Amniotic stem cell (primary cell): ENCODE measurements at regions not wholly inside any gene's neighbourhood (a gene's known extent, or its start where the extent isn't known, plus 50 kb on each side); places are given as distances from the start of the nearest gene placed in this dataset.

ENCODE experiments used
- DNase-seq: peaks from one replicate; lab custom pipeline; 2025; lab: John Stamatoyannopoulos, UW

DNA sequence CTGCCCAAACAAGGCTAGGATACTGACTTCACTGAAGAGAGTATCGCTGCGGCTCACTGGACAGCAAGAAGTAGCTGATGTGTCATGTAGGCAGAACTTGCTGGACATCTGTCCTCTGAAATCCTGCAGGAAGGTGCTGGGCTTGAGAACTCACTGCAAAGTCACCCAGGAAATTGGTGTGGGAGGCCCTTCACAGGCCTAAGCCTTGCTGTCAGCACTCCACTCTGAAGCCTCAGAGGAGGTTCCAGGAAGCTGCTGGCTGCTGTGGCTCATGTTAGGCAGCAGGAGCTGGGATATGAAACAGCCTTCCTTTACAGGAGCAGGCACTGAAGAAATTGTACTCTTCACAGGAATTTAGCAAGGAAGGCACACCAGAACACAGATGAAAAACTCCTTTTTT, 88.3 kb upstream of the CCDC68 start:
- no peak for DNase-seq

DNA sequence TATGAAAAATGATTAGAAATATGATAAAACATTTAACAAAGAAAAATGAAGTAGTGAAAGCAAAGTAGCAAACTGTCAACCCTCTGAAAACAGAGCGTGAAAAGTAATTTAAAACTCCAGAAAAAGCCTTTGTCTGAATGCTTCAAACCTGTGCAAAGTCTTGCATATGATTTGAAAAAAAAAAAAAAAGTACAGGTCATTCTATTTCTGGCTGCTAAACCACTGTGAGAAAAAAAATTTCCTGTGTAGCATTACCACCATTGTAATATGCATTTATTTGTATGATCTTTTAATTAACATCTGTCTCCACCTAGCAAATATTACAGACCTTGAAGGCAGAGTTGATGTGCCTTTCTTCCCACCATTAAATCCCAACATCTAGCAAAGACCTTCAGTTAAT, 82.1 kb upstream of the CCDC68 start:
- DNase-seq, result no peak

DNA sequence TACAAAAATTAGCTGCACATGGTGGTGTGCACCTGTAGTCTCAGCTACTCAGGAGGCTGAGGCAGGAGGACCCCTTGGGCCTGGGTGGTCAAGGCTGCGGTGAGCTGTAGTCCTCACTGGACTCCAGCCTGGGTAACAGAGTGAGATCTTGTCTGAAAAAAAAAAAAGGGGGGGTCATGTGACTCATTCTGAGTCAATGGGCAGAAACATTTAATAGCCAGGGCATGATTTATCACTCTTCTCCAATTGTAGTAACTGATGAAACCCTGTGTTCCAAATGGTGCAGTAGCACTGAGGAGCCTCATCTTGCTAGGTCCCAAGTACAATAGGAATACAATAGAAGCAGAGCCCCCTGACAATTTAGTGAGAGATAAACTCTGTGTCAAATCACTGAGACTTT, 78.9 kb upstream of the CCDC68 start:
- no peak for DNase-seq

DNA sequence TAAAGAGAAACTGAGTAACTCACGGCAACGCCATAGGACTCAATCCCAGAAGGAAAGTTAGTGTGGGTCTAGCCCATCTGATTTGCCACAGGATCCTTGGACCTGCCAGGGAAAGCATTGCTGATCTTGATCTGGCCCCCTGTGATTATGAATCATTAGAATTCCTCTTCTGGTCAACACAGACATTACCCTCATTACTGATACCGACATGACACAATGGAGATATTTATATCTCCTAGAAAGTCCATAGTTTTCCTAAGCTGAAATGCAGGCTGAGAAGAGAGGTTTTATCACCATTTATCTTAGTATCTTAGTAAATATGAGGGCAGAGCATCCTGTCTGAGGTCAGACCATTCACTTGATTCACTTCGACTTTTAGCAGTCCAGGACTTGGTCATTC, 75.5 kb upstream of the CCDC68 start:
- no peak for DNase-seq

DNA sequence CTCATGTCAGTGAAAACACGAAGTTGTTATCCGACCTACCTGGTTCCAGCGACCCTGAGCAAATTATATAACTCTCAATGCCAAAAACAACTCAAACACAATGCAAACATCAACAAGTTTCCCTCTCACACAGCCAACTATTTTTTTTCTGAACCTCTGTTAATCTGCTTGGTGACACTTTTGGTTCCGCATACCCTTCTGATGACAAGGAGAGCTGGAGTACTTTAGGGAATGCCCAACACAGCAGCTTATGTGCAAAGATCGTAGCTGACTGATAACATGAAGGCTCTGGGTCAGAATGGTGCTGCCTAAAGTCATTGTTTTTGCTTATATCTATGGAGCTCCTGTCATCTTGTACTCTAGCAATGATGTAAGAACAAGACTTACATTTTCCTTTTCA, 72.7 kb upstream of the CCDC68 start:
- no peak for DNase-seq

DNA sequence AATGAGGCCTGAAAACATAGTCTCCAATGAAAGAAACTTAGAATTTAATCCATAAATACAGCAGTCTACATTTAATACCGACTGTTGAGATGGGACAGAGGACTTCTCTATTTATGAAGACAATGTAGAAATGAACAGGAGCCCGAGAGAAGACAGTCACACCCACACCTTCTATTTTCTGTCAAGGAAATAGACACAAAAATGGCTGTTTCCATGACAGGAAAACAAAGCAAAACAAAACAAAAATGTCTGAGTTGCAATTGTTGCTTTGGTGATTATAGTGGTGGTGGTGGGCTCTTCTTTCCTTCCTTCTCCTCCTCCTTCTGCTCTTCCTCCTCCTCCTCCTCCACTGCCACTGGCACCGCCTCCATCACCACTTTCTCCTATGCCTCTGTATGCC, 72.3 kb upstream of the CCDC68 start:
- DNase-seq, result no peak

DNA sequence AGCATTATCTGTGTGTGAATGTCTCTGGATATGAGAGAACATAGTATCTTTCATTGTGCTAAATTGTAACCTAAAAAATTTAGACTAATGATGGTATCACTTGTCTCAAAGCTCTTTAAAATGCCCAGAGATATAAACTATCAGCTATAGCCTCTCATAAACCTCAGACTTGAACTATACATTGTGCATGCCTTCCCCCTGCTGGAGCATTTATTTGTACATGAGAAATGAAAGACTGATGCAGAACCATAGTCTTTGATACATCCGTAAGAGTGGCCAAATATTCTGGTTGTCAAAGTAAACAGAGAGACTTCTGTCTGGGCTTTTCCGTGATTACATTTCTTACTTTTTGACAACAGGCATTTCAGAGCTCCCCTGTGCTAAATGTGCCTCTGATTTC, 71.9 kb upstream of the CCDC68 start:
- no peak for DNase-seq

DNA sequence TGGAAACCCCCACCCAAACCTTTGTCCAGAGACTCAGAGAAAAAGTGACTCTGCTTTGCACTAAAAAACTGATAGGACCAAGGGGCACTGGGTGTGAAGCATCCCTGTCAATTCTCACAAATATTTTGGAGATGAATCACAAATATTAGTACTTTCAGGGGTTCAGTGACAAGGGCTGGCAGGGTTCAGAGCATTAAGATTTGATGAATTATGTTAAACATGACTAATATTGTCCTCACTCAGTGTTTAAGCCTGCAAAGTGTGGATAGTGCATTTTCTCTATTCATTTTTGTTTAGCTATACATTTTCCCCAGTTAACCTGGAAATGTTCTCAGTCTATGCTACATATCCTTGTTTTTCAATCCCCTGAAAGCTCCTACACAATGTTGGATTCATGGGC, 65.3 kb upstream of the CCDC68 start:
- no peak for DNase-seq

DNA sequence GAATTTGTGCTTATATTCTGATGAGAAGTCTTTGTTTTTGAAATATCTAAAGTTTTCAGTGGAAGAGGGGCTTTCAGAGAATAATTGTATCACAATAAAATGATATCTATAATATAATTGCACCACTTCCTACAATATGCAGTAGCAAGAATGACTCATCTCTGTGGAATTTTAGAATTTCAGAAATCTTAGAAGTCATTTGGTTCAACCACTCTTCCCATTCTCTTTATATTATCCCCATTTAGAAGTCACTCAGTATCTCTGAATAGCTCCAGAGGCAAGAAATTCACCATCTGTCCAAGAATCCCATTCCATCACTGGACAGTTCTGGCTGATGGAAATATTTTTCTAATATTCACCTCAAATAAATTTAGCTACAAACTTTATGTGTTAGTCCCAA, 59.3 kb upstream of the CCDC68 start:
- DNase-seq, result peak; percentile 1

DNA sequence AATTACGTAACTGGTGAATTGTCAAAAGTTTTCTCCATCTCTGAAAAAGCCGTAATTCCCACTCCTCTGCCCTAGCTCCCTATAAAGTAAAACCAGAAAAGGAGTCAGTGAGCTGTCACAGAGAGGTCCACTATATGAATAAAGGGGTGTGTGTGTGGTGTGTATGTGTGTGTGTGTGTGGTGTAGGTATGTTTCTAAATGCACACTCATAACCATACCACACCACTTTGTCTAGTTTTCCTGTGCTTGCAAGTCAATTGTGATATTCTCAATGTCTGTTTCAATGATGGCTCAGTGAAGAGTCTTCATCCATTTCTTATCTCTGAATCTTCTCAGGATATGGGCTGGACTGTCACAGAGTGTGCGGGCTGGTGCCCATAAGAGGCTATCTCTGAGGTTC, 54.8 kb upstream of the CCDC68 start:
- no peak for DNase-seq

DNA sequence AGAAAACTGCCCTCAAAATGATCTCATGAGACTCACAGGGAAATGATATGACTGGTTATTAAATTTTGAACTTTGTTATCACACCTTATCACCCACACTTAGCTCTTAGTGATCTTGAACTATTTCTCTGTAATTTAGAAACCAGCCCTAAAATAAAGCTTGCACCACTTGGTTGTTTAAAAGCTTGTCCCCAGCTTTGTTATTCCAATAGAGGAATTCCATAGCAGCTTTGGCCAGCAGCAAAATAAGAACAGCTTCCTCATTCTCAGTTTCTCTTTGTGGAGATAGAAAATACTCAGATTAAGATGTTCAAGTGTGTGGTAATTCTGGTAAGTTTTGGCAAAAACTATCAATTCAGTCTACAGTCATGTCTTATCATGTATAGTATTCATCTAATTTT, 54.4 kb upstream of the CCDC68 start:
- DNase-seq, result no peak

DNA sequence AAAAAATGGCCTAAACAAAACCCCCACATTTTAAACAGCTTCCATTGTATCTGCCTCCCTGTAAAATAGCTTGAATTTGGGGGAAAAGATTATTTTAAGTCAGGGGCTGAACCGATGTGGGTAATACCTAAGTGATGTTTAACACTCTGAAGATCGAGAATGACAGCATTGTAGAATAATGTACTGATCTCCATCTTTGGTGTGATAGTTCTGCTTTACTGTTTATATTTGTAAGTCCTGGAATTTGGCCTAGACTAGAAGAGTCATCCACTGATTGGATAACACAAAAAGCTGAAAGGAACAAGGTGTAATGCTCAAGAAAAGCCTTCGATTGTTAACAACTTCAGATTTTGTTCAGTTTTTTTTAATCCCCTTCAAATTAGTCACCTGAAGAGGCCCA, 53.8 kb upstream of the CCDC68 start:
- no peak for DNase-seq

DNA sequence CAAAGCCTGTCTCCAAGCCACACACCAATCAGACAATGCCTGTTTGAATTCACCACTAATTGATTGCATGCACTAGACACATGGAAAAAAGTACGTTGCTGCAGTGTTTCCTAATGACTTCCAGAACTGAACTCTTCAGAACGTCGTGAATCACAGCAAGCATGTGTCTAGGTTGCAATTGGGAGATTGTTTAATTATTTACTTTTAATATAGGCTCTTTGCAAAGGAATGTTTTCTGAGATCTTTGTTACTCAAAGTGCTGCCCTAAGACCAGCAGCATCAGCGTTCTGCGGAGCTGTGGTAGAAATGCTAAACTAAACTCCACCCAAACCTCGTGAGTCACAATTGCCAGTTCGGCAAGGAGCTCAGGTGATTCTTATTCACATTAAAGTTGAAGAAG, 52.7 kb upstream of the CCDC68 start:
- peak; percentile 1 for DNase-seq
